HepG2 (cell line): ENCODE measurements at regions not wholly inside any gene's neighbourhood (a gene's known extent, or its start where the extent isn't known, plus 50 kb on each side); places are given as distances from the start of the nearest gene placed in this dataset.
"Not testable (repeated sequence)": the region's sequence is repeated elsewhere in the genome, so short reads cannot be mapped to it uniquely, and the experiment has no call there.

Experiments
- EZH2 ChIP-seq: conservative IDR thresholded peaks from 2 replicates; pipeline ENCODE4 v1.6.1; 2012; ENCODE audit warnings: mild to moderate bottlenecking, low read depth, low read length, moderate library complexity
- POLR2A ChIP-seq, 2 experiments: IDR thresholded peaks; 2 replicates each; pipeline ENCODE4 v1.6.1; 2011; ENCODE audit warnings: low read depth in 2 of 2, low read length in 2 of 2, mild to moderate bottlenecking in 1 of 2, moderate library complexity in 1 of 2; ENCODE audit not compliant: insufficient read depth in 1 of 2
- YY1 ChIP-seq: IDR thresholded peaks from 2 replicates; pipeline ENCODE4 v1.6.1; 2011; ENCODE audit warnings: low read length, low read depth, moderate library complexity, mild to moderate bottlenecking; ENCODE audit not compliant: insufficient read depth, insufficient replicate concordance
- TF ChIP-seq, protein P1 (sequence below): sonication (generic); formaldehyde crosslinking; IDR thresholded peaks from 2 replicates; pipeline ENCODE4 v1.5.0; 2020; ENCODE audit warnings: mild to moderate bottlenecking, missing genetic modification reagents, moderate library complexity
- TF ChIP-seq, protein P2 (sequence below): fragments of 450-650 bp; IDR thresholded peaks from 2 replicates; pipeline ENCODE4 v1.6.1; 2017; ENCODE audit warnings: mild to moderate bottlenecking

DNA sequence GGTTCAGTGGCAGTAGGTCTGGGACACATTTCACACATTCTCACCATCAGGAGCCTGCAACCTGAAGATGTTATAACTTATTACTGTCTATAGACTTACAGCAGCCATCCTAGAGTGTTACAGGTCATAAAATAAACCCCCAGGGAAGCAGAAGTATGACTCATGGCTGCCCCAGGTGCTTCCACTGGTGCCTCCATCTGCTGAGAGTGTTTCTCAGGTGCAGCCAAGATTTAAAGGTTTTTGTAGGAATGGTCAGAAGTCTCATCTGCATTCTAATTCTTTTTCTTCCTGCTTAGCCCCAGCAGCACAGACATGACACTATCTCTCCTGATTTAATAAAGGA lies 1319.6 kb downstream of the RPIA start:
- TF ChIP-seq, protein P1, sequence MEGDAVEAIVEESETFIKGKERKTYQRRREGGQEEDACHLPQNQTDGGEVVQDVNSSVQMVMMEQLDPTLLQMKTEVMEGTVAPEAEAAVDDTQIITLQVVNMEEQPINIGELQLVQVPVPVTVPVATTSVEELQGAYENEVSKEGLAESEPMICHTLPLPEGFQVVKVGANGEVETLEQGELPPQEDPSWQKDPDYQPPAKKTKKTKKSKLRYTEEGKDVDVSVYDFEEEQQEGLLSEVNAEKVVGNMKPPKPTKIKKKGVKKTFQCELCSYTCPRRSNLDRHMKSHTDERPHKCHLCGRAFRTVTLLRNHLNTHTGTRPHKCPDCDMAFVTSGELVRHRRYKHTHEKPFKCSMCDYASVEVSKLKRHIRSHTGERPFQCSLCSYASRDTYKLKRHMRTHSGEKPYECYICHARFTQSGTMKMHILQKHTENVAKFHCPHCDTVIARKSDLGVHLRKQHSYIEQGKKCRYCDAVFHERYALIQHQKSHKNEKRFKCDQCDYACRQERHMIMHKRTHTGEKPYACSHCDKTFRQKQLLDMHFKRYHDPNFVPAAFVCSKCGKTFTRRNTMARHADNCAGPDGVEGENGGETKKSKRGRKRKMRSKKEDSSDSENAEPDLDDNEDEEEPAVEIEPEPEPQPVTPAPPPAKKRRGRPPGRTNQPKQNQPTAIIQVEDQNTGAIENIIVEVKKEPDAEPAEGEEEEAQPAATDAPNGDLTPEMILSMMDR = not testable (repeated sequence)
- TF ChIP-seq POLR2A (IDR thresholded peaks at IDR 0.05; ENCODE audit: insufficient read depth in 1 of 2, low read depth in 2 of 2, low read length in 2 of 2); EZH2; YY1: not testable (repeated sequence)
- TF ChIP-seq, protein P2, sequence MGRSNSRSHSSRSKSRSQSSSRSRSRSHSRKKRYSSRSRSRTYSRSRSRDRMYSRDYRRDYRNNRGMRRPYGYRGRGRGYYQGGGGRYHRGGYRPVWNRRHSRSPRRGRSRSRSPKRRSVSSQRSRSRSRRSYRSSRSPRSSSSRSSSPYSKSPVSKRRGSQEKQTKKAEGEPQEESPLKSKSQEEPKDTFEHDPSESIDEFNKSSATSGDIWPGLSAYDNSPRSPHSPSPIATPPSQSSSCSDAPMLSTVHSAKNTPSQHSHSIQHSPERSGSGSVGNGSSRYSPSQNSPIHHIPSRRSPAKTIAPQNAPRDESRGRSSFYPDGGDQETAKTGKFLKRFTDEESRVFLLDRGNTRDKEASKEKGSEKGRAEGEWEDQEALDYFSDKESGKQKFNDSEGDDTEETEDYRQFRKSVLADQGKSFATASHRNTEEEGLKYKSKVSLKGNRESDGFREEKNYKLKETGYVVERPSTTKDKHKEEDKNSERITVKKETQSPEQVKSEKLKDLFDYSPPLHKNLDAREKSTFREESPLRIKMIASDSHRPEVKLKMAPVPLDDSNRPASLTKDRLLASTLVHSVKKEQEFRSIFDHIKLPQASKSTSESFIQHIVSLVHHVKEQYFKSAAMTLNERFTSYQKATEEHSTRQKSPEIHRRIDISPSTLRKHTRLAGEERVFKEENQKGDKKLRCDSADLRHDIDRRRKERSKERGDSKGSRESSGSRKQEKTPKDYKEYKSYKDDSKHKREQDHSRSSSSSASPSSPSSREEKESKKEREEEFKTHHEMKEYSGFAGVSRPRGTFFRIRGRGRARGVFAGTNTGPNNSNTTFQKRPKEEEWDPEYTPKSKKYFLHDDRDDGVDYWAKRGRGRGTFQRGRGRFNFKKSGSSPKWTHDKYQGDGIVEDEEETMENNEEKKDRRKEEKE = not testable (repeated sequence)
